ENCODE measurements at regions not wholly inside any gene's neighbourhood (a gene's known extent, or its start where the extent isn't known, plus 50 kb on each side); places are given as distances from the start of the nearest gene placed in this dataset.

GRCh38 chr6:77245026-77245425 lies 218.3 kb downstream of the HTR1B start:
- no peaks in the 10 kb centered on the region for H3K79me2 ChIP-seq (ENCODE audit: insufficient read depth, low read length)
- H2AFZ ChIP-seq (ENCODE audit: low read length) = no peak overlapping the region

DNA sequence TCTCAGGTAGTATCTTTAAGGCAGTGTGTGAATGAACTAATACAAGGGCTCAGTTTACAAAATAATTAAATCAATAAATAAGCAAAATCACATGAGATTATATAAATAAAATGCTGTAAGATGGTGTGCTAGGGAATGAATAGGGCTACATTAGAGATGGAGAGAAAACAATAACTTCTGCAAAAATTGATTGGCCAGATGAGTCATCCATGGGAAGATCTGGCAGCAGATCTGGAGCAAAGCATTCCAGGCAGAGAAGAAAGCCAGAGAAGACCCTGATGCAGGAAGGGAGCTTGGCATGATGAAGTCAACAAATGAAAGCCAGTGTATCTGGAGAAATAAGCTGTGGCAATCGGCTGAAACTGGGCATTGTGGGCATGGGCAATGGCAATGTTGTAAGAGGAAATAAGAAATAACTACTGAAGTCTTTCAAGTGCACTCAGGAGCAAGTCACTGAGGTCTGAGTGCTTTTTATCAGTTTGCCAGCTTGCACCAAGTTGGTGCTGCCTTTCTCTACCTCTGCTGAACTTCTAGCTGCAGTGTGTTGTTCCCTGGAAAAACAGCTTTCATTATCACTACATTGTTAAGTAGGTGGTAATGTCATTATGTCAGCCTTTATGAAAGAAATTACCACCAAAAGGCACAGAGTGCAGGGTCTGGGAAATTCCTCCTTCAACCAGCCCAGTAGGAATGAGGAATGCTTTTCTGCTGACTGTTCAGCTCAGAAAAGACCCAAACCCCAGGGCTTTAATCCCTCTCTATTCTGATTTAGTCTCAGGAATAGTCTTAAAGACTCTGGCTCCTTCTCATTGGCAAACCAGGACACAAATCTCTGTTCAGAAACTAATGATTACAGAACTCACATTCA lies 231.6 kb downstream of the HTR1B start:
- no peaks in the 10 kb centered on the region for H4K20me1 ChIP-seq (ENCODE audit: insufficient read depth, low read length, poor library complexity, severe bottlenecking)
- H3K9me2 ChIP-seq (replicated peaks; ENCODE audit: low read depth, low read length) = no peaks in the 10 kb centered on the region
- H3K36me3 ChIP-seq (ENCODE audit: insufficient read depth, low read length) = no peaks in the 10 kb centered on the region
- H3K9ac ChIP-seq (ENCODE audit: low read depth, low read length, poor library complexity, severe bottlenecking) = no peak overlapping the region
- H3K27me3 ChIP-seq (ENCODE audit: insufficient read depth, low read length, poor library complexity, severe bottlenecking) = no peaks in the 10 kb centered on the region
- no peaks in the 10 kb centered on the region for H3K4me1 ChIP-seq (ENCODE audit: insufficient read depth, low read length, poor library complexity, severe bottlenecking)
- H3K4me2 ChIP-seq (ENCODE audit: low read depth, low read length, poor library complexity, severe bottlenecking) = no peak overlapping the region
- H2AFZ ChIP-seq (ENCODE audit: low read length) = no peak overlapping the region
- no peaks in the 10 kb centered on the region for H3K79me2 ChIP-seq (ENCODE audit: insufficient read depth, low read length)
- H3F3A ChIP-seq (ENCODE audit: low read depth) = no peaks in the 10 kb centered on the region
- no peaks in the 10 kb centered on the region for H3K9me3 ChIP-seq (ENCODE audit: insufficient read depth, low read depth, low read length)
- no peak for TF ChIP-seq CTCF (conservative IDR thresholded peaks at IDR 0.05; ENCODE audit: low read length)
- no peak for TF ChIP-seq EZH2phosphoT487 (IDR thresholded peaks at IDR 0.05; ENCODE audit: borderline replicate concordance)
- H3K4me3 ChIP-seq (ENCODE audit: low read length, poor library complexity, severe bottlenecking) = no peak overlapping the region

More at GRCh38 chr6:77245026-77245425, 218.3 kb downstream of the HTR1B start:
- Histone ChIP-seq H3K9ac (ENCODE audit: low read depth, low read length, poor library complexity, severe bottlenecking) (no peak overlapping the region), H3K36me3 (ENCODE audit: insufficient read depth, low read length) (no peaks in the 10 kb centered on the region), H4K20me1 (ENCODE audit: insufficient read depth, low read length, poor library complexity, severe bottlenecking) (no peaks in the 10 kb centered on the region), H3K4me2 (ENCODE audit: low read depth, low read length, poor library complexity, severe bottlenecking) (no peak overlapping the region), H3K27me3 (ENCODE audit: insufficient read depth, low read length, poor library complexity, severe bottlenecking) (no peaks in the 10 kb centered on the region), H3K9me3 (ENCODE audit: insufficient read depth, low read depth, low read length) (no peaks in the 10 kb centered on the region), H3K9me2 (replicated peaks; ENCODE audit: low read depth, low read length) (no peaks in the 10 kb centered on the region), H3K4me3 (ENCODE audit: low read length, poor library complexity, severe bottlenecking) (no peak overlapping the region), H3K4me1 (ENCODE audit: insufficient read depth, low read length, poor library complexity, severe bottlenecking) (no peaks in the 10 kb centered on the region), H3F3A (ENCODE audit: low read depth) (no peaks in the 10 kb centered on the region)
- TF ChIP-seq CTCF (conservative IDR thresholded peaks at IDR 0.05; ENCODE audit: low read length) (no peak), EZH2phosphoT487 (IDR thresholded peaks at IDR 0.05; ENCODE audit: borderline replicate concordance) (no peak)

GRCh38 chr6:77228279-77228678 lies 235.0 kb downstream of the HTR1B start:
- no peaks in the 10 kb centered on the region for H3K4me1 ChIP-seq (ENCODE audit: insufficient read depth, low read length, poor library complexity, severe bottlenecking)
- no peaks in the 10 kb centered on the region for H3K27me3 ChIP-seq (ENCODE audit: insufficient read depth, low read length, poor library complexity, severe bottlenecking)
- H3F3A ChIP-seq (ENCODE audit: low read depth) = no peaks in the 10 kb centered on the region
- no peak overlapping the region for H3K4me3 ChIP-seq (ENCODE audit: low read length, poor library complexity, severe bottlenecking)
- TF ChIP-seq CTCF (conservative IDR thresholded peaks at IDR 0.05; ENCODE audit: low read length) = no peak
- no peak for TF ChIP-seq EZH2phosphoT487 (IDR thresholded peaks at IDR 0.05; ENCODE audit: borderline replicate concordance)
- no peaks in the 10 kb centered on the region for H3K79me2 ChIP-seq (ENCODE audit: insufficient read depth, low read length)
- H2AFZ ChIP-seq (ENCODE audit: low read length) = no peak overlapping the region
- H3K4me2 ChIP-seq (ENCODE audit: low read depth, low read length, poor library complexity, severe bottlenecking) = no peak overlapping the region
- no peak overlapping the region for H3K9ac ChIP-seq (ENCODE audit: low read depth, low read length, poor library complexity, severe bottlenecking)
- no peaks in the 10 kb centered on the region for H3K36me3 ChIP-seq (ENCODE audit: insufficient read depth, low read length)
- H3K9me3 ChIP-seq (ENCODE audit: insufficient read depth, low read depth, low read length) = no peaks in the 10 kb centered on the region
- H3K9me2 ChIP-seq (replicated peaks; ENCODE audit: low read depth, low read length) = no peaks in the 10 kb centered on the region
- H4K20me1 ChIP-seq (ENCODE audit: insufficient read depth, low read length, poor library complexity, severe bottlenecking) = no peaks in the 10 kb centered on the region
